GM18499 (cell line): ENCODE measurements at regions not wholly inside any gene's neighbourhood (a gene's known extent, or its start where the extent isn't known, plus 50 kb on each side); places are given as distances from the start of the nearest gene placed in this dataset.

Source experiments
- ATAC-seq: cut with Tn5 transposase; IDR thresholded peaks from one replicate; pipeline ENCODE4 v1.9.1; 2021; ENCODE audit warnings: moderate number of reproducible peaks; ENCODE audit not compliant: insufficient read depth, unreplicated experiment

DNA sequence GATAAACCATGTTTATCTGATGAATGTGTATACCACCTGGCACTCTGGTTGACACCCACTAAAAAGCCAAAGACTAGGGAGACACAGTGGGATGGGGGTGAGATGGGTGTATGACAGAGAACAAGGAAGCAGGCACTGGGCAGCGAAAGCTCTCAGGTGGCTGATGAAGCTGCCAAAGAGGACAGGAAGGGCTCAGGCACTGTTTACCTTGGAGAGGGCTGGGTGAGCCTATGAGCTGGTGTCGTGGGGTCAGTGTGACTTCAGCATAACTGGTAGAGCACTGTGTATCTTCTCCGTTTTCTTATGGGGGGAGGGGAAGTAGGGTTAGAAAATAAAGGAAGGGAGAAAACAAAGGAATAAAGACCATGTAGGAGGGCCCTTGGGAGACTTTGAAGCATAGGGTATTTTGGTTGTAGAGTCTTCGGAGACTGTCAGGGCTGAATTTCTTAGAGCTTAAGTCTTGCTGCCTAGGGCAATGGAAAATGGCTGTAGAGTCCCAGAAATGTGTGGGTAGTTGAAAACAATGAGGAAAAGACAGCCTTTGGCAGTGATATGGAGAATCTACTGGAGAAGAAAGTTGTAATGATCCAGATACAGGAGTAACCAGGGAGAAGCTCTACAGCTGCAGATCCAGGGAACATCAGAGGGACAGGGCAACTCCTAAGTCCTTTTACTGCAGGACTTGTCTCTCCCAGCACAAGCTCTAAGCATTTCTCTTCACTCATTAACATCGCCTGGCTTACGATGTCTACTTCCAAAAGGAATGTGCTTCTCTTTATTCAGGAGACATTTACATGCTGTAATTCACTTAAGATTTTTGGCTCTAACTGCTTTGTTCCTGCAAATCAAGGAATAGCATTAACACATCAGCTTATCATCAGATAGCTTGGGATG lies 120.0 kb downstream of the AQP4 start:
- ATAC-seq = no peak

DNA sequence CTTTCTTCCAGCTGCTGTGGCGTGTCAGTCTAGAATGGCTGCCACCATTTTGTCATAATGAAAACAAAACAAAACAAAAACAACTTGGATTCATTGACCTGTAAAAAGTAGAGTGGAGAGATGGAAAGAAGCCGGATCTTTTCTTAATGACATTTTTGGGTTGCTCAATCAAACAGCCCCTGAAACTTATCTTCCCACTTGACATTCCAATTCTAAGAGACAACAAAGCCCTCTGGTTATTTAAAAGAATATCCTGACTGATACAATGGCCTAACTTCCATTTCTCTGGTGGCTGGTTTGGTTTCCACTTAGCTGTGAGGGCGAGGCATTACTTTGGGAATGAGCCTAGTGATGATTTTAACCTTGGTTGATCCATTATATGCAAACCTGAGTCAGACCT lies 123.7 kb downstream of the AQP4 start:
- ATAC-seq = no peak

DNA sequence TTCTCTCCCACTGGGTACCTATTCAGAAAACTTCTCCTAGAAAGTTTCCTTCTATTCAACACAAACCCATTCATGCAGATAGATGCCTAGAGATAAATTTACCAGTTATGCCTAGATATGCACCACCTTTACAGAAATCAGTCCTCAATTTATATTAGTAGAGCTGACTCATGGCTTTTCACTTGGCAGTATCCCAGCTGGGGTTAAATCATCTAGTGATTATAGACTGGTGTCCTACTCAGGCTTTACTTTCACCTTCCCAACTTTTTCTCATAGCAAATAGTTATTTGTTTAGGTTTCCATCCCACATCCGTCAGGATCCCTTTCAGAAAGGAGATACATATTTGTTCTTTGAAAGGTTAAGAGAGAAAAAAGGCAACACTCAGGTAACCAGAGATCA lies 124.5 kb downstream of the AQP4 start:
- no peak for ATAC-seq

DNA sequence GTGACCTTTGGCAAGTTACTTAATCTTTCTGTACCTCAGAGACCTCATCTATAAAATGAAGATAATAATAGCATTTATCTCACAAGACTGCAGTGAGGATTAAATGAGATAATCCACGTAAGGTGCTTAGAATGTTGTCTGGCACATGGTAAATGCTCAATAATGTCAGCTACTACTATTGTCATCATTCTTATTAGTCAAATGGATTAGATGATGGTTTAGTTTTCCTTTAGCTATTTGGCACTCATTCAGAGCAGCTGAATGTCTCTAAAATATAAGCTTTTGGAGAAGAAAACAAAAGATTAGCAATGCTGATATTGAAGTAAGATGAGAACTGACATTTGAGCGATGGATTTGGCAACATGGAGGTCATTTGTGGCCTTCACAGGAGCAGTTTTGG lies 125.1 kb downstream of the AQP4 start:
- ATAC-seq = no peak

DNA sequence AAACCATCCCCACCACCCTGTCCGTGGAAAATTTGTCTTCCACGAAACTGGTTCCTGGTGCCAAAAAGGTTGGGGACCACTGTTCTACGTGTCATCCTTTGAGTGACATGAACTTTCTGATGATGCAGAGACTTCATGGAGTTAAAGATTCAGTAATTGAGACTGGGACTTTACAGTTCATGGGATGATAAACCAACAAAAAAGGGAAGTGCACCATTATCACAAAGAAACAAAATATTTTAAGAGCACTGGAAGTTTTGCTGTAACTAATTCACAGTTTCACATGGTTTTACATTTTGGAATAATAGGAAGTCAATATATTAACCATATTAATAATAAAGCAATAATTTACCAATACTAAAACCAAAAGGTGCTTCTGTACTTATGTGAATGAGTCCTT lies 126.8 kb downstream of the AQP4 start:
- no peak for ATAC-seq

DNA sequence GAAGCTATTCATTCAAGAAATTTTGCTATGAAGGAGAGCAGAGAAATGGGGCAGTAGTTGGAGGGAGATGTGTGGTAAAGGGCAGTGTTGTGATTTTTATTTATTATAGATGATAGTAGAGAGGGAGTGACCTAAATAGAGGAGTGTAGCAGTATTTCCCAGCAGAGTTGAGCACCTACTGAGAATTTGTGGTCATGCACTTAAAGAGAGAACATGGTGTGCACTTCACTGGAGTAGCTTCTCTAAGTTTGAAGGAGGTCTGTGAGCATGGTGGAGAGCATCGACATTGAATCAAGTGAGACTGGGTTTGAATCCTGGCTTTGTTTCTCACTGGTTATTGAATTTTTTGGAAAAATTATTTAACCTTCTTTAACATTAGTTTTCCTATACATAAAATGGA lies 129.2 kb downstream of the AQP4 start:
- ATAC-seq = no peak

DNA sequence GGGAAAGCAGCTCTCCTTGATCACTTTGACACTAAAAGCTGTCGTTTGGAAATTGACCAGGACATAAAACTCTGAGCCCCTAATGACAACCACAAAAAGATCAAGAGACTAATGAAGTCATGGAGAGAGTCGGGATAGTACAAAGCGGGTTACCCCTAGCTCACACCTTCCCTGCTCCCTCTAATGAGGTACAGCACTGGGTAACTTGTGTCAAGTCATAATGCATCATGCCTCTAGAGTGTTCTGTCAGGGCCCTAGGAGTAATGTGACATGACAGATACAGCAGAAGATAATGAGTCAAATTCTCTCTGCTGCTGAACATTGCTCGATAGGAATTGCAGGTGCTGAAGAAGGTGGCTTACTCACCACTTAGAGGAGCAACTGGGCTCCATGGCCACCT lies 130.7 kb downstream of the AQP4 start:
- ATAC-seq = no peak

DNA sequence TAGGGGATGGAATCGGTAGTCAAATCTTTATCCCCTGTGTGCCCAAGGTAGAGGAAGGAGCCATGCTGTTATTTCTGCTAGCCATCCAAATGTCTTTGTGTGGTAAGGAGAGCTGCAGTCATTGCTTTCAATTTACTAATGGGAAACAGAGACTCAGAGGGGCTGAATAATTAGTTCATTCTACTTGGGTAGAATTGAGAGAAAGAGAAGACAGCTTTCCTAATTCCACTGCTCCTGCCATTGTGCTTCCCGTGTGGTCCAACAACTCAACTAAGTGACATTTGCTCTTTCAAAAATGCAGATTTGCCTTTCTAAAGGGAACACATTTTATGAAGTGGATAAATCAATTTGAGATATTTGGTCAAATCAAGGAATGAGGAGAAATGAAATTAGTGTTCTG lies 136.1 kb downstream of the AQP4 start:
- ATAC-seq = no peak

DNA sequence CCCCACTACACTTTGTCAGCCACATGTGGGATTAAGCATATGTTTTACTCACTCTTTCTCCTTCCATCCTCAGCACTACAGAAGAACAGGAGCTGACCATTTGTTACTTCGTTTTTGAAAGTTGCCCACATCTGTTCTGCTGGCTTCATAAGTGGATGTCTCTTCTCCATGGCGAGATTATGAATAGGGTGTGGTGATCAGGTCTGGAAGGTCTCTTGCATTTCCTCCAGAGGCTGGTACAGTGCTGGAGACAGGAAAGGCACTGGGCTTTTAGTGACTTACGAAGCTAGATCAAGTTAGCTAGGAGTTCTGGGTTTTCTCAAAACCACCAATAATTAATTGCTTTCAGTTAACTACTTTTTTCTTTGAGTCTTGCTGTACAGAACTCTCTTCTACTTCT lies 136.5 kb downstream of the AQP4 start:
- no peak for ATAC-seq

DNA sequence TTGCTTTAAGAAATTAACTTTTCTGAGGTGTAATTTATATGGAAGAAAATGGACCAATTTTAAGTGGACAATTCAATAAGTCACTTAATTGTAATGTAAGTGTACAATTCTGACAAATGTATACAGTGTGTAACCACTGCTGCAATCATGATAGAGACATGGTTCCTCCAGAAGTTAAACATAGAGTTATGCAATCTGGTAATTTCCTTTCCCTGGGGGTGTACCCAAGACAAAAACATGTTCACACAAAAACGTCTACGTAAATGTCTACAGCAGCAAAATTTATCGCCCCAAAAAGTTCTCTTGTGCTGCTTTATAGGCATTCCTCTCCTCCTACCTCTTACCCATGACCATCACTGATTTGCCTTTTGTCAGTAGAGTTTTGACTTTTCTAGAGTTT lies 141.5 kb downstream of the AQP4 start:
- no peak for ATAC-seq

DNA sequence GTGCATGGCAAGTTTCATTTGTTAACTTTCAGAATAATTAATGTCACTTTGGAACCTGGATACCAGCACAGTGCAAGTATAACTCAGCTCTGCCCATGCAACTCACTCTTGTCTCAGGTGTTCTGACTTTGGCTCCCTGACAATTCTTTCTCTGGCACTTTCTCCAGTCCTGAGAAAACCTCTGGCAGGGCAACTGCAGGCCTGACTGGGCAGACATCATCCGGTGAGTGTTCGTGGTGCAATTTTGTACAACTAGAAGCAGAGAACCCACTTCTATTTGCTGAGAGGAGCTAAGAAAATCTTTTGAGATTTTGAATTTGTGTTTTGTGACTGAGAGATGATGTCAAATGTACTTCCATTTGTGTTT lies 143.0 kb downstream of the AQP4 start:
- no peak for ATAC-seq

DNA sequence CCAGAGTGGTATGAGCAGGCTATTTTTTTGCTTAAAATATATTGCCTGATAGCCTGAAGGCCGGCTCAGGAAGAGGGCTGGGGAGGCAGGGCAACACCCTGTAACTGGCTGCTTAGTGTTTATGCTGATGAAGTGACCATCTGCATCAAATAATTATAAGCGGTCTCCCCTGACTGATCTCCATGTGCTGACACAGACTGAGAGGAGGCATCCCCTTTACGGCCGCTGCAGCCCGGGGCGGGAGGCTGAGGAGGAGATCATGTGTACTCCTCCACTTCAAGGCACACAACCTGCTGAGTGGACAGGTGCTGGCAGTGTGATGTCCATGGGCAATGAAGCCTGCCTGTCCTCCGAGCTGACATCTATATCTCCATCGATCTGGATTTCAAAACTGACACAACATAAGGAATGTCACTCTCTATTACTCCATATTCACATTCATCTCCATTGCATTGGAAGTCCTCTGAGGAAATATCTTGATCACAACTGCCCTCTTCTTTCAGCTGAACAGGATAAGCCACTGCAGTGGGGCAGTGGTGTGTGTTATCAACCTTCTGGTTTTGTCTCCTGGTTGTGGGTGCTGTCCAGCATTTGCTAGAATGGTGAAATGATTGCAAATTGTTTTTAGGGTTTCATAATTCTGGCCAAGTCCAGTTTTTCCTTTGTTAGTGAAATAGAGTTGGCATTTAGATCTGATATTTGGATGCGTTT lies 143.5 kb downstream of the AQP4 start:
- ATAC-seq = no peak

DNA sequence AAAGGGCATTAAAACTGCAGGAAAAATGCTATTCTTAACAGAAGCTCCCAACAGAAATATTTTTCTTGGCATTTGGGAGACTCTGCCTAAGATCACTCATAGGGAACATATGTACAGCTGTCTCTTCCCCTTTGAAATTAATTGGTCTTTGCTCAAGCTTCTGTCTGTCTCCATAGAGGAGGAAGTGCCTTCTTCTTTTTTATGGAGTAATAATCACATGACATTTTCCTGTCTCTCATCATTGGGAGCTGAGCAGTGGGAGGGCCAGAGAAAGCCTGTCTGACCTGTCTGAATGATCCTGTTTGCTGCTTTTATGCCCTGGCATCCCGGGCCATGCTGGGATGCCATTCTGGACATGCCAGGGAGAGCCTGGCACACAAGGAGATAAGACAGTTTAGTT lies 145.6 kb downstream of the AQP4 start:
- ATAC-seq = no peak

DNA sequence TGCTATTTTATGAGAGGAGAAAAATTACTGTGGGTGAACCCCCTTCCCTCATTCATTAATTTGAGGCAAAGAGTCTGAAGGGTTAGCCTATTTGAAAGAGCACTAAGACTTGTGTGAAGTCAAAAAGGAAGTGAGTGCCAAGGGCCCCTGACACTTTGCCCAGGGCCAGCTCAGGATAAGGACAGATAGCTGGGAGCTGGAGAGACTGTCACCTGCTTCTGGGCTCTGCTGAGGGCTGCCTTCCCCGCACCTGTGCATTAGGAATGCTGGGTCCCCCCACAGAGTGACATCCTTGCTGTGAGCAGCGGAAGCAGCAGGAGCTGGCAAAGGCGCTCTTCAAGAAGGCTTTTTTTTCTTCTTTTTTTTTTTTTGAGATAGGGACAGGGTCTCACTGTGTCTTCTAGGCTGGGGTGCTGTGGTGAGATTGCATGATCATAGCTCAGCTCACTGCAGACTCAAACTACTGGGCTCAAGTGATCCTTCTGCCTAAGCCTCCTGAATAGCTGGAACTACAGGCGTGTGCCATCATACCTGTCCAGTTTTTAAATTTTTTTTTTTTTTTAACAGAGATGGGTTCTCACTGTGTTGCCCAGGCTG lies 148.3 kb downstream of the AQP4 start:
- no peak for ATAC-seq

DNA sequence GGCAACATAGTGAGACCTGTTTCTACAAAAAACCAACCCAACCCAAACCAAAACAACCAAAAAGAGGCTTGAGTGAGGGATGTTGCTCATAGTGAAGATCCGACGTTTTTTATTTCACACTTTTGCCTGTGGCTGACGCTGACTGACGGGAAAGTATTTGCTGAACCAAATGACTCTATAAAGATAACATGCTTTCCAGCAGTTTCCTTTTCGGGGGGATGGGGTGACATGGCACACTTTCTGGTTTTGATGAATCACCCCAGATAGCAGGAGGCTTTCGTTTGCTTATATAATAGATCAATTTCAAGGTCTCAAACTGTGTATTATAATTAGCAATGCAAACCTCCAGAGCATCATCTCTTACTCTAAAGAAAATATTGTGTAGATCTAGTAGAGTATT lies 150.8 kb downstream of the AQP4 start:
- ATAC-seq = no peak

DNA sequence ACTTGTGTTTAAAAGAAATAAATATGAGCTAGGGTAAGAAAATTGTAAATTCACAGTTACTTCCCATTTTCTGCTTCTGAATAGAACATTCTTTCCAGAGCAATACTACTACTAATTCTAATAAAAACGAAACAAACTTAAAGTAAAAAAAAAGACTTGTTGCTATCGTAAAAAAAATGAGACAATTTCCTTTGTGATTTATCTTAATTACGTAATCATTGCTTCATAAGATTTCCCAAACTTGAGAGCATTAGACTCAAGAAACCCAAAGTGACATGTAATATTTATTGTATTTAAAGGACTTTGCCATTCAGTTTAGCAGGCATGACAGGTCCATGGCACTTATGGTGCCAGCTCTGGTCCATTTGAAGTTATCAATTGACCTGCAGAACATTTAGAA lies 153.8 kb downstream of the AQP4 start:
- ATAC-seq = no peak

DNA sequence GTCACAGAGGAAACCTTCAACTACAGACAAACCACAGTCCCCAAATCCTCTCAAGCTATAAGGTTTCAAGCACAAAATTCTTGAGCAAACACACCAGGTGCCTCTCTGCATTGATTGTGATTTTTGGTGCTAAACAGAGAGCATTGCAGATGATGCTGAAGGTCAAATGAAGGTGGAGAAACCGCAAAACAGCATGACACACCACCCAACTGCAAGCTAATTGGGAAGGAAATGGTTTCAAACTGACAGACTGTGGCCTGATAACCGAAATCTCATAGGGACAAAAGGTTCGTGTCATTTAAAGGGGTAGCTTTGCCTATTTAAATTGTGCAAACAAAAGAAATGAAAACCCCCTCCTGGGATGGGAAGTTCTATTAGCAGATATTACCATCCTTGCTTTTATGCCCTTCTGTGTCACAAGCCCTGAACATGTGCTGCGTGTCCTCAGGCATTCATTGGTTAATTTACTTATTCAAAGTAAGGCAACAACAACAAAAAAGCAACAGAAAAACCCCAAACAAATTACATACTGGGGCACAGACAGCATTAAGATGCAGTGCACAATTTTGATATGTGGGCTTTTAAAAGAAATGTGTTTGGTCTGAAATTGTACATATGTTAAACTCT lies 154.9 kb downstream of the AQP4 start:
- ATAC-seq = peak; percentile 90

DNA sequence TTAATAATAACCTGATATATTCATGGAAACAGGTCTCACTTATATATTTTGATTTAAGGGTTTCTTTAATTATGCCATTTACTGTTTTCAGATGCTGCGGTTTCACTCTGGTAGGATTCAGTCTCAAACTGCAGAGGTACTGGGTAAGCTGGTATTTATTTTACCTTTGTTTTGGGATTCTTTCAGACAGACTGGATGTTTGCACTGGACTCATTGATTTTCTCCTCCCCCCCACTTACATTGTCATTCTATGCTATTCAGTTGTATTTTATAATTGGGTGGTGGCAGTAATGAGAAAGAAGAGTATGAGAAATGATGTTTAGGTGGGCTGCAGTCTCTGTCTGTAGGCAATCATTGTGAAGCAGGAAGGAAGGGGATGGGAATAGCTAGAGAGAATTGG lies 155.6 kb downstream of the AQP4 start:
- ATAC-seq = no peak

DNA sequence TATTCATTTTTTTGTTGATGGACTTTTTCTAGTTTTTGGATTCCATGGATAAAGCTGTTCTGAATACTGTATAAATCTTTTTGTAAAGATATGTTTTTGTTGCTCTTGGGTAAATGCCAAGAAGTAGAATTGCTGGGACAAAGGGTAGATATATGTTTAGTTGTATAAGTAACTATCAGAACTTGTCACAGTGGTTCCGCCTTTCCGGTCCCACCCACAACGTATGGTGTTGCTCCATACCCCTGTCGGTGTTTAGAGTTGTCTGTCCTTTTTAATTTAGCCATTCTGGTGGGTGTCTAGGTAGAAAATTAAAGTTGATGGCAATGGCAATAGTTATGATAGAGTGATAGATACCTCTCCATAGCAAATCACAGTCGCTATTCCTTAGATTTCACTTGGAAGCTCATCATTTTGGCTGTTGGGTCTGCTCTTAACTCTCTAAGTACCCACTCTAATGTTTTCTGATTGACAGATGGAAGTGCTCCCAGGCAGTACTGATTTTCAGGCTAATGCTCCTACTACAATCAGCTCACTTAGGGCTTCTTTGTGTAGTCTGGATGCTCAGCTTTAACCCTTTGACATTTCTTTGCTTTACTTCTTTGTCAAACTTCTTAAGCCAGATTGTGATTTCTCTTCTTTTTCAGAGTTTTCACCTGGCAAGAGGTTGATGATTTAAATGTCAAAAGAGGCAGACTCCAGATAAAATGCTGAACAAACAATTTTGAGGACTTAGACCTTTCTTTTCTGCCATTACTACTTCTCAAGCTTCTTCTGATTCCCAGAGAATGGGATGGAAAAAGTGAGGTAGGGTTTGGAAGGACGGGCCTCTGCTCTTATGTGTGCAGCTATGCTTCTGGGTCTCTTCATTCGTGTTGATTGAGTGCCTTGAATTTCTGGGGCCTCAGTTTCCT lies 156.4 kb downstream of the AQP4 start:
- no peak for ATAC-seq

DNA sequence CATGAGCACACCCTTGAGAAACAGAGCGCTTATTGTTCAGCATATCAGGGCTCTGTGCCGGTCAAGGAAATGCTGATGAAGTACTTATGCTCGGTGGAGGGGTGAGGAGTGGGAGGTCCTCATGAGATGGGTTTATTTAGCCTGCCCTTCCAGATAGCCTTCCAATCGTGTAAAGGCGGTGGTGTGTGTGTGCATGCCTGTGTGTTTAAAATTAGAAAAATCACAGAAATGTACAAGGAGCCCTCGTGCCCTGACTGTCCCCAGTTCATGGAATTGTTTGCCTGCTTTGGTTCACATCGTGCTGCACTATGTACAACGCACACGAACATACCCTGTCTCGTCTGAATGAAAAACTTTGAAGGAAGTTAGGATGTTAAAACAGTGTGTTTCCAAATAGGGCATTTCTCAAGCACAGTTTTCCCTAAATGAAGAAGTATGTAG lies 158.6 kb downstream of the AQP4 start:
- ATAC-seq = no peak
